Activated CD4-positive, alpha-beta T cell treated with anti-CD3 and anti-CD28 coated beads, Interleukin-10, Interleukin-2, amounts not matched to agents 100 ng/mL and 50 ng/mL, durations not matched to agents 16 hours and 8 hours (primary cell): ENCODE measurements at regions not wholly inside any gene's neighbourhood (a gene's known extent, or its start where the extent isn't known, plus 50 kb on each side); places are given as distances from the start of the nearest gene placed in this dataset.
"Not testable (repeated sequence)": the region's sequence is repeated elsewhere in the genome, so short reads cannot be mapped to it uniquely, and the experiment has no call there.

Experiments
- DNase-seq: peaks from one replicate; pipeline ENCODE4 v3.0.0-alpha.2; 2020

GRCh38 chr5:173495225-173495904, 121.1 kb downstream of the BOD1 start:
- no peak for DNase-seq

DNA sequence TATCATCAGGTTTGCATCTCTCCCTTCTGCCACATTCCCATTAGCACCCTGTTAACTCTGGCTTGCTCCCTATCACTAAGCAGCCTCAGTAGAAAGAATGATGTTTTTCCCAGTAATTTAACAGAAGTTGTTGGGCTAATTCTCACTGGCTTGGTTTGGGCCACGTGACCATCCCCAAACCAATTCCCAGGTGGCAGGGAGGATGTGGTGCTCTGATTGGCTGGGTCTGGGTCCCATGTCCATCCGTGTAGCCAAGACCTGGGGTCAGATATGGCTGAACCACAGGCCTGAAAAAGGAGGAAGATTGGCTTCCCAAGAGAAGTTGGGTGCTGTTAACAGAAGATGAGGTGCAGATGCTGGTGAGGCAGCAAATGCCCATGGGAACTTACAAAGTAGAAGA, 122.0 kb downstream of the BOD1 start:
- no peak for DNase-seq

- DNase-seq, result no peak
Observed at GRCh38 chr5:173493846-173494245, 122.6 kb downstream of the BOD1 start.

DNA sequence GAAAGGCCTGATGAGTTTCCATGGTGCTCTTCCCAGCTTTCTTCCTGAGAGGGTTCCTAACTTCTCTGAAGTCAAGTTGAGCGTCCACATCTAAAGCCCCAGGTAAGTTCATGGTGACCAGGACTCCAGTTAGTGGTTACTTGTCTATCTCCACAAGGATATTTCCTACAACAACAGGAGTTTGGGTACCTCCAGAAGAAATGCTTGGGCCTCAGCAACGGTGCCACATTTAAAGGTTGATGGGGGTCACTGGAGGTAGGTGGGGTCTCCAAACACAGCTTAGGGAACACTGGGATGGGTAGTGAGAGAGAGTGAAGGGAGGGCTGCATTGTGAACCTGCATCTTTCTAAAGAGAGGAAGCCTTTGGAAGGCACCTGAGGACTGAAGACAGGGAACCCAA, 123.4 kb downstream of the BOD1 start:
- no peak for DNase-seq

- no peak for DNase-seq
Observed at GRCh38 chr5:173490681-173491080, 125.8 kb downstream of the BOD1 start.

DNA sequence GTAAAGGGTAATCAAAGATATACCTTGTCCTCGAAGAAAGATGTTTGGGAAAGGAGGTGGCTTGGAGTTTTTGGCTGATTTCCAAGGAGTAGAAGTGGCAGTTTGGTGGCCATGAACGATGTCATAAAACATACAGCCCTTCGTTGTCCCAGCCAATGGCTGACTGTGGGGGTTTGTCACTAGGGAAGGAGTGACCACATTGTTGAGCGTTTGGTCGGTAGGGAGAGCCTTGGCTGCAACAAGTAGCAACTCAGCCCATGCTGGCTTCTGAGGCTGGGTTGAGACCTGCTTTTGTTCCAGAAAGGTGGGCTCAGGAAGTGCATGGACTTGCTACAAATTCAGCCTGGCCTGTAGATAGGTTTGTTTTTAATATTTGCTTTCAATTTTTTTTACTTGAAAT, 128.3 kb downstream of the BOD1 start:
- DNase-seq, result no peak

- DNase-seq, result no peak
Observed at GRCh38 chr5:173487300-173487699, 129.2 kb downstream of the BOD1 start.

- DNase-seq, result no peak
Observed at GRCh38 chr5:173486355-173487225, 129.9 kb downstream of the BOD1 start.

- DNase-seq, result no peak
Observed at GRCh38 chr5:173484569-173484968, 131.9 kb downstream of the BOD1 start.

DNA sequence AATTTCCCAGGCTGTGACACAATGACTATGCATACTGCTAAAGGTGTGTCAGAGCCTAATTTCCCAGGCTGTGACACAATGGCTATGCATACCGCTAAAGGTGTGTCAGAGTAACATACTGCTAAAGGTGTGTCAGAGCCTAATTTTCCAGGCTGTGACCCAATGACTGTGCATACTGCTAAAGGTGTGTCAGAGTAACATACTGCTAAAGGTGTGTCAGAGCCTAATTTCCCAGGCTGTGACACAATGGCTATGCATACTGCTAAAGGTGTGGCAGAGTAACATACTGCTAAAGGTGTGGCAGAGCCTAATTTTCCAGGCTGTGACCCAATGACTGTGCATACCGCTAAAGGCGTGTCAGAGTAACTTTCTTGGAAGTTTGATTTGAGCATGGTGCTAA, 132.9 kb downstream of the BOD1 start:
- DNase-seq, result not testable (repeated sequence)

DNA sequence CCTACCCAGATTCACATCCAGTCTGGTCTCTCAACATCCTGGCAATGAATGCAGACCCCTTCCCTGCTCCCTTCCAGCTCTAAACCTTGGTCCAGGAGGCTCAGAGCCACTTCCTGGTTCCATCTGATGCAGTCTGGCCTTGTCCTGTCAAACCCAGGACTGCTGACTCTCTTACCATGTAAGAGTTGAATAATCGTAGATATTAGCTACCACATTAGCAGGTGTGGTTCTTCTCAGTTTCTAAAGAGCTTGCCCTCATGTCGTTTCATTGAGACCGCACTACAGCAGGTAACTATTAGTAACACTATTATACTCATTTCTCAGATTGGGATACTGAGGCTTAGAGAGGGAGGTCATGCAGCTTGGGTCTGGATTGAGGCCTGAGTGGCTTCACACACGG, 133.3 kb downstream of the BOD1 start:
- no peak for DNase-seq

DNA sequence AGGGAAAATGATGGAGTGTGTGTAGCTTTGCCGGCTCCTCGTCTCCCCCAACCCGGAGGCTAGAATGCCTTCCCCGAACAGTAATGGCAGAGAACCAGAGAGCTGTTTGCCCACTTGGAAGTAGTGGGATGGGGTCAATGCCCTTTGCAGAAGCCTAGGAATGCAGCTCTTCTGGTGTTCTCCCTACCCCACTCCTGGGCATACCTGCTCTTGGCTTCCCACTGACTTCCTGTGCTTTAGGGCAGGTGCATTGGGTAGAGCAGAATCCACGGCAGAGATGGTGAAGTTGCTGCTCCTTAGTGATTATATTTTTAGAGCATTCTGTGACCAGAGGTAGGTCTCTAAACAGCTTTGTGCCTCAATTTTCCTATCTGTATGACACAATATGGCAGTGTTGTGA, 134.6 kb downstream of the BOD1 start:
- DNase-seq, result no peak

- DNase-seq, result no peak
Observed at GRCh38 chr5:173480896-173481295, 135.6 kb downstream of the BOD1 start.

- DNase-seq, result no peak
Observed at GRCh38 chr5:173479711-173480110, 136.7 kb downstream of the BOD1 start.

- no peak for DNase-seq
Observed at GRCh38 chr5:173477345-173478040, 139.0 kb downstream of the BOD1 start.

DNA sequence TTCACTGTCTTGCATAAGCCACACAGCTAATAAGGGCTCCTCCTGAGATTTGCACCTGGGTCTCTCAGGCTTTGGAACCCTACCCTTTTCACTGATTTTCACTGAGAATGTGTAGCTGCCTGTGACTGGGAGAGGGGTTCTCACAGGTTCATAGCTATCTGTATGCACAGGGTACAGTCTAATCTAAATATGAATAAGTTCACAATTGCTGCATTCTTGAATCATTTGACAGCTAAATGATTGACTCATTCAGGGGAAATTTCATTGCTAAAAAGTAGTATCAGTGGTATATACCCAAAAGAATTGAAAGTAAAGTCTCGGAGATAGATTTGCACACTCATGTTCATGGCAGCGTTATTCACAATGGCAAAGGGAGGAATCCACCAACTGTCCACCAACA, 140.7 kb downstream of the BOD1 start:
- no peak for DNase-seq

DNA sequence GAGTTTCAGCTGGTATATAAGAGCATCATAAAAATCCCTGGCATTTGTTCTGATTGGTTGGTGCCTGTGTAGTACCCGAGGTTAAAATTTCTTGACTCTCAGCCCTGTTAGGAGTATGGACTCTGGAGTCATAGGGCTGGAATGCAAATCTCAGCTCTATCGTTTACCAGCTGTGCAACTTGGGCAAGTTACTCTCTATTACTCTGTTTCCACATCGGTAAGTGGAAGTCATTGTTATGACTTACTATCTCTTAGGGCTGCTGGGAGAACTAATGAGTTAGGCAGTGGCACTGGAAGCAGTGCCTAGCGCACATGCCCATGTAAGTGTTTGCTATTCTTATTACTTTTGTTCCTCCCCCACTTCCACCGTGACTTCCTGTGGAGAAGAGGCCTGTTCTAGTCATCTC, 141.6 kb downstream of the BOD1 start:
- no peak for DNase-seq

- no peak for DNase-seq
Observed at GRCh38 chr5:173473288-173473687, 143.2 kb downstream of the BOD1 start.

DNA sequence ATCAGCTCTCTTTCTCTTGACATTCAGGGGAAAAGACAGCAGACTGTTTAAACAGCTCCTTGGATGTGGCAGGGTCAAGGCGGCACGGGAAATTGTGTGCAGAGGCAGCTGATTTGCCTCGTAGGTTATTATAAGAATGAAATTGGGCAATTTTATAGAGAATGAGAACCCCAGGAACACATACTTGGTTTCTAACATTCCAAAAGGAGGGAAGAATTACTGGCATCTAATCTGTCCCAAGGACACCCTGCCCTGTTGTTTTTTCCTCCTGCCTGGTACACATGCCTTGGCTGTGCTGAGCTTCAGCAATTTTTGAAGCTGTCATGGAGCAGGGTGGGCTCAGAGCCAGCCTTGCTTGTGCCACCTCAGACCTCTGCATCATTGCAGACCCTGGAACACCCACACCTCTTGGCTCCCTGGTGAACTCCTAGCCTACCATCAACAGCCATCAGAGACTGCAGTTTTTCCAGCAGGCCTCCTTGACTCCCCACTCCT, 143.6 kb downstream of the BOD1 start:
- DNase-seq, result no peak

DNA sequence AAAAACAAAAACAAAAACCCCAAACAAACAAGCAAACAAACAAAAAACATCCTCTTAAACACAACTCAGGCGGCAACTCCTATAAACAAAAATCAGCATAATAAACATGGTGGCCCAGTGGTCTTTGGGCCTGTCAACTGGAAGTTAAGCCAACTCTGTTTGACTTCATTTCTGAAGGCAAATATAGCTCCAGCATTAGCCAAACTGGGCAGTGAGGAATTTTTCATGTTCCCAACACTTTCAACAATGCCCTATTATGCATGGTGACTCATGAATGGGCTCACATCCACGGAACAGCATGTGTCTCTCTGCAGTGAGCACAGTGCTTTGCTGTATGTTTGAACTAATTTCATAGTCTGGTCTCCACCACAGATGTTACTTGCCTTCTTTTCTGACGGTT, 143.9 kb upstream of the STC2 start:
- no peak for DNase-seq

GRCh38 chr5:173468821-173469251, 140.6 kb upstream of the STC2 start:
- DNase-seq, result no peak

- no peak for DNase-seq
Observed at GRCh38 chr5:173466227-173466626, 138.0 kb upstream of the STC2 start.

DNA sequence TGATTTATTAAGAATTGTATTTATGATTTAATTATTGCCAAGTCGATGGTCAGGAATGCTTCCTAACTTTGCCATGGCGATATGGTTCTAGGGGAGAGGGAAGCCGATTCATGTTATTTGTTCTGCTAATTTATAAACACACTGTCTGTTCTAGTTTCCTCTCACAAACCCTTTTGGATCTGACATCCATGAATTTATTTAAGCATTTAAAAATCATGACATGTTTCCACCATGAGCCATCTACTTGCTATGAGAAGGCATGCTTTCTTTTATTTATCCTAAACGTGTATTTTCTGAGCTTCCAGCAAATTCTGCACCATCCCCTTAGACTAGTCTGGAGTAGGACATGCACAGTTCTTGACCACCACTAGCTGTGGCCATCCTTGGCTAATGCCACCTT, 136.6 kb upstream of the STC2 start:
- no peak for DNase-seq

DNA sequence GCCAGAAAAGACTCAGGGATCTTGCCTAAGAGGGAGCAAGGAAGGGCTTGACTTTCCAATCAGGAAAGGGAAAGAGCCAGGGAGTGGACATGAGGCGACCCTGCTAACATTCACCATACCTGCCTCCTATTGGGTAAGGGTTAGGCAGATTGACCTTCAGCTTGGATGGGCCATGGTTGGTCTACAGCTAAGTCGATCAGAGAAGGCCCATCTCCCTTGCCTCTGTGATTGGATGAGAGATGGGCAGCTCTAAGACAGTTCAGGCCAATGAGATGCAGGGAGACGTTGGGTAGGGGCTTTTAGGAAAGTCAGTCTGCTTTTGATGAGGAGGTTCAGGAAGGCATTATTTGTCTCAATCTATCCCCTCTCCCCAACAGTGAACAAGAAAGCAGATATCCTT, 135.0 kb upstream of the STC2 start:
- no peak for DNase-seq
